ENCODE measurements at regions not wholly inside any gene's neighbourhood (a gene's known extent, or its start where the extent isn't known, plus 50 kb on each side); places are given as distances from the start of the nearest gene placed in this dataset.

GRCh38 chr14:93838238-93838637 is 50.0 kb upstream of the PRIMA1 start:
- TF ChIP-seq, protein P1, sequence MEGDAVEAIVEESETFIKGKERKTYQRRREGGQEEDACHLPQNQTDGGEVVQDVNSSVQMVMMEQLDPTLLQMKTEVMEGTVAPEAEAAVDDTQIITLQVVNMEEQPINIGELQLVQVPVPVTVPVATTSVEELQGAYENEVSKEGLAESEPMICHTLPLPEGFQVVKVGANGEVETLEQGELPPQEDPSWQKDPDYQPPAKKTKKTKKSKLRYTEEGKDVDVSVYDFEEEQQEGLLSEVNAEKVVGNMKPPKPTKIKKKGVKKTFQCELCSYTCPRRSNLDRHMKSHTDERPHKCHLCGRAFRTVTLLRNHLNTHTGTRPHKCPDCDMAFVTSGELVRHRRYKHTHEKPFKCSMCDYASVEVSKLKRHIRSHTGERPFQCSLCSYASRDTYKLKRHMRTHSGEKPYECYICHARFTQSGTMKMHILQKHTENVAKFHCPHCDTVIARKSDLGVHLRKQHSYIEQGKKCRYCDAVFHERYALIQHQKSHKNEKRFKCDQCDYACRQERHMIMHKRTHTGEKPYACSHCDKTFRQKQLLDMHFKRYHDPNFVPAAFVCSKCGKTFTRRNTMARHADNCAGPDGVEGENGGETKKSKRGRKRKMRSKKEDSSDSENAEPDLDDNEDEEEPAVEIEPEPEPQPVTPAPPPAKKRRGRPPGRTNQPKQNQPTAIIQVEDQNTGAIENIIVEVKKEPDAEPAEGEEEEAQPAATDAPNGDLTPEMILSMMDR (IDR thresholded peaks at IDR 0.05; ENCODE audit: low read depth, low read length), result no peak
- no peak for DNase-seq (ENCODE audit: low read depth in 1 of 2, low spot score in 1 of 2)
- no peaks in the 10 kb centered on the region for H3K4me1 ChIP-seq (ENCODE audit: low read depth)
- no peaks in the 10 kb centered on the region for H3K9me3 ChIP-seq (ENCODE audit: low read depth)
- no peaks in the 10 kb centered on the region for H3K27me3 ChIP-seq
- no peak overlapping the region for H3K27ac ChIP-seq
- no peaks in the 10 kb centered on the region for H3K36me3 ChIP-seq
- H3K4me3 ChIP-seq, result no peak overlapping the region

Data from cardiac muscle cell (in vitro differentiated cells and primary cell).